GM04503 (cell line): ENCODE measurements at regions not wholly inside any gene's neighbourhood (a gene's known extent, or its start where the extent isn't known, plus 50 kb on each side); places are given as distances from the start of the nearest gene placed in this dataset.

Source experiments
- DNase-seq: peaks from one replicate; pipeline ENCODE4 v3.0.0-alpha.2; 2012; ENCODE audit warnings: low read depth

GRCh38 chr9:85260275-85260845 is 481.4 kb downstream of the AGTPBP1 start:
- DNase-seq: no peak

GRCh38 chr9:85258823-85259370 is 482.9 kb downstream of the AGTPBP1 start:
- peak; percentile 21 for DNase-seq

GRCh38 chr9:85258236-85258635 is 483.5 kb downstream of the AGTPBP1 start:
- no peak for DNase-seq

- DNase-seq: no peak
Observed at GRCh38 chr9:85249313-85249621, 492.5 kb downstream of the AGTPBP1 start.

GRCh38 chr9:85248514-85249312 is 493.0 kb downstream of the AGTPBP1 start:
- peak; percentile 65 for DNase-seq

GRCh38 chr9:85246541-85246940 is 495.2 kb downstream of the AGTPBP1 start:
- DNase-seq: no peak

- no peak for DNase-seq
Observed at GRCh38 chr9:85244856-85245255, 496.9 kb downstream of the AGTPBP1 start.

GRCh38 chr9:85243977-85244376 is 497.8 kb downstream of the AGTPBP1 start:
- DNase-seq: no peak

GRCh38 chr9:85237478-85237877 is 504.3 kb downstream of the AGTPBP1 start:
- DNase-seq: no peak

GRCh38 chr9:85230081-85230480 is 511.7 kb downstream of the AGTPBP1 start:
- no peak for DNase-seq

GRCh38 chr9:85228111-85228855 is 513.5 kb downstream of the AGTPBP1 start:
- no peak for DNase-seq

- no peak for DNase-seq
Observed at GRCh38 chr9:85225180-85225579, 516.6 kb downstream of the AGTPBP1 start.

- DNase-seq: peak; percentile 71
Observed at GRCh38 chr9:85224729-85225128, 517.0 kb downstream of the AGTPBP1 start.

- DNase-seq: no peak
Observed at GRCh38 chr9:85224301-85224700, 517.5 kb downstream of the AGTPBP1 start.

- DNase-seq: no peak
Observed at GRCh38 chr9:85223506-85224125, 518.1 kb downstream of the AGTPBP1 start.

- no peak for DNase-seq
Observed at GRCh38 chr9:85216601-85217000, 525.2 kb downstream of the AGTPBP1 start.

- no peak for DNase-seq
Observed at GRCh38 chr9:85215961-85216360, 525.8 kb downstream of the AGTPBP1 start.

GRCh38 chr9:85215416-85215815 is 526.3 kb downstream of the AGTPBP1 start:
- DNase-seq: no peak

GRCh38 chr9:85213650-85214607 is 527.8 kb downstream of the AGTPBP1 start:
- no peak for DNase-seq

- DNase-seq: peak; percentile 54
Observed at GRCh38 chr9:85212887-85213286, 528.9 kb downstream of the AGTPBP1 start.

GRCh38 chr9:85212209-85212608 is 529.5 kb downstream of the AGTPBP1 start:
- no peak for DNase-seq
